Duodenal mucosa (tissue), 2 donors: ENCODE measurements at regions not wholly inside any gene's neighbourhood (a gene's known extent, or its start where the extent isn't known, plus 50 kb on each side); places are given as distances from the start of the nearest gene placed in this dataset.
"Not testable (repeated sequence)": the region's sequence is repeated elsewhere in the genome, so short reads cannot be mapped to it uniquely, and the experiment has no call there.

Experiments used
- H3K27ac ChIP-seq: one replicate; pipeline ENCODE4 v1.7.0; 2013; ENCODE audit warnings: low read depth, low read length
- H3K27me3 ChIP-seq, 2 donors: one replicate each; pipeline ENCODE4 v1.7.0; 2013; ENCODE audit warnings: low read length in 2 of 2, control low read depth in 1 of 2; ENCODE audit not compliant: insufficient read depth in 2 of 2, control insufficient read depth in 1 of 2
- H3K36me3 ChIP-seq, 2 donors: one replicate each; pipeline ENCODE4 v1.7.0; 2013; ENCODE audit warnings: low read length in 2 of 2, control low read depth in 1 of 2; ENCODE audit not compliant: insufficient read depth in 2 of 2, control insufficient read depth in 1 of 2
- H3K4me1 ChIP-seq, 2 donors: one replicate each; pipeline ENCODE4 v1.7.0; 2013; ENCODE audit warnings: low read length in 2 of 2, control low read depth in 1 of 2; ENCODE audit not compliant: insufficient read depth in 2 of 2, control insufficient read depth in 1 of 2
- H3K4me3 ChIP-seq, 2 donors: one replicate each; pipeline ENCODE4 v1.7.0; 2013; ENCODE audit warnings: low read length in 2 of 2, low read depth in 1 of 2
- H3K9ac ChIP-seq, 2 donors: one replicate each; pipeline ENCODE4 v1.7.0; 2013; ENCODE audit warnings: low read length in 2 of 2, low read depth in 1 of 2
- H3K9me3 ChIP-seq, 2 donors: one replicate each; pipeline ENCODE4 v1.7.0; 2013; ENCODE audit warnings: low read length in 2 of 2, control low read depth in 1 of 2; ENCODE audit not compliant: control insufficient read depth in 1 of 2

DNA sequence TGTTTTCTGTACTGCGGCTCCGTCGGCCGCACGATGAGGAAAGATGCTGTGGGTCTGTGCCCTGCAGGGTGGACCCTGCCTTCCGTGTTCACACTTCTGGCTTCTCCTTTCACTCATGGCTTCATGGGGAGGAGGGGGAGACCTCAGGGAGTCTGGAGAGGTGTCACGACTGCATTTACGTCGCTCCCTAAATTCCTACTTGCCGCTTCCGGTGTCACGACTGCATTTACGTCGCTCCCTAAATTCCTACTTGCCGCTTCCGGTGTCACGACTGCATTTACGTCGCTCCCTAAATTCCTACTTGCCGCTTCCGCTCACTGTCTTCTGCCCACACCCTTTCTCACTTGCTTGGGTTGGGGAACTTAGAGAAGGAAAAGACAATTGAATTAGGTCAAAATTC, 68.4 kb upstream of the ALKAL2 start:
- not testable (repeated sequence) for H3K36me3 ChIP-seq, H3K27ac ChIP-seq, H3K9ac ChIP-seq, H3K4me3 ChIP-seq, H3K4me1 ChIP-seq, H3K27me3 ChIP-seq, H3K9me3 ChIP-seq

DNA sequence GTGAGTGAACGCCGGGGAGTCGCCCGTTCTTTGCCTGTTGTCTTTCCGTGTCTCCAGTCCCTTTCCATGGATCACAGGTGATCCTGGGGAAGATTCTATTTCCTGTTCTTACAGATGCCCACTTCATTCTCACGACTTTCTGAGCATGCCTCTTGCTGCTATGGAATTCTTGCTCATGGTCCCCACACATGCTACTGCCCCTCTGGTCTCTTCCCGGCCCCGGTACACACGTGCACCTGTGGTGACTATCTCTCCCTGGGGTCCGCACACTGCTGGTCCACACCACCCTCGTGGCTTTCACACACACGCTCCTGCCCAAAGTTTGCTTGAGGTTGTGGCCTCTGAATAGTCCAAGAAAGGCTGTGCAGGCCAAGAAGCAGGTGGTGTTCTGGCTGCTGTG, 67.9 kb upstream of the ALKAL2 start:
- Histone ChIP-seq H3K9ac (no peak overlapping the region), H3K4me3 (no peak overlapping the region), H3K36me3 (no peaks in the 10 kb centered on the region), H3K9me3 (no peaks in the 10 kb centered on the region), H3K4me1 (no peaks in the 10 kb centered on the region), H3K27me3 (peaks cover 5 to 8% of the 10 kb centered on the region in 2 donors), H3K27ac (no peak overlapping the region)

DNA sequence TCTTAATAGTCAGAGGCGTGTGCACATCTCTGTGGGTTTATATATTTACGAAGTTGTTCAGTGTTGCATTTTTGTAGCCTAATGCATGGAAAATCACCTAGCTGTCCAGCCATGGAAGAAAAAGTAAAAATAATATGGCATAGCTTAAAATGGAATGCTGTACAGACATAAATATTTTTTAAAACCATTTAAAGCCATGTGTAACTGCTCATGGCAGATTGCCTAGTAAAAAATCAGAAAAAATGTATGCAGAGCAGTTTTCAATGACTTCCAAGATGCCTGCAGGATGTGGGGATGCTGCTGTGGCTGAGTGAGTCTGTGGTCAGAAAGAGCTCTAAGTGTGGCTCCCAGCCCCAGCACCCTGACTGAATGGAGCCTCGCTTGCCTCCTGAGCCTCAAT, 64.8 kb upstream of the ALKAL2 start:
- no peak overlapping the region for H3K9ac ChIP-seq
- peaks cover 0 to 4% of the 10 kb centered on the region in 2 donors for H3K27me3 ChIP-seq
- no peaks in the 10 kb centered on the region for H3K36me3 ChIP-seq
- no peaks in the 10 kb centered on the region for H3K4me1 ChIP-seq
- no peak overlapping the region for H3K27ac ChIP-seq
- H3K9me3 ChIP-seq: no peaks in the 10 kb centered on the region
- no peak overlapping the region for H3K4me3 ChIP-seq

DNA sequence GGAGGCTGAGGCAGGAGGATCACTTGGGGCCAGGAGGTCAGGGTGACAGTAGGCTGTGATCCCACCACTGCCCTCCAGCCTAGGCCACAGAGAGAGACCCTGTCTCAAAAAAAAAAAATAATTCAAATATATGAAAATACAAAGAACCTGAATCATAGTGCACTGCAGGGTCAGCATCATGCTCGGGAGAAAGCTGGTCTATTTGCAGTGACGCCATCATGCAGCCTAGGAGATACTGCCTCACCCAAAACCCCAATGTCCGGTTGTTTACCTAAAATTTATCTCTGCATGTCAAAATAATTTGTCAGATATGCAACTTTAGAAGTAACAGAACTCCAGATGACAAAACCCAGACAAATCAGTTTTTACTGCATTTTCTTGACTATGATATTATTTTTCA, 61.5 kb upstream of the ALKAL2 start:
- Histone ChIP-seq H3K27me3 (no peaks in the 10 kb centered on the region), H3K27ac (no peak overlapping the region)

DNA sequence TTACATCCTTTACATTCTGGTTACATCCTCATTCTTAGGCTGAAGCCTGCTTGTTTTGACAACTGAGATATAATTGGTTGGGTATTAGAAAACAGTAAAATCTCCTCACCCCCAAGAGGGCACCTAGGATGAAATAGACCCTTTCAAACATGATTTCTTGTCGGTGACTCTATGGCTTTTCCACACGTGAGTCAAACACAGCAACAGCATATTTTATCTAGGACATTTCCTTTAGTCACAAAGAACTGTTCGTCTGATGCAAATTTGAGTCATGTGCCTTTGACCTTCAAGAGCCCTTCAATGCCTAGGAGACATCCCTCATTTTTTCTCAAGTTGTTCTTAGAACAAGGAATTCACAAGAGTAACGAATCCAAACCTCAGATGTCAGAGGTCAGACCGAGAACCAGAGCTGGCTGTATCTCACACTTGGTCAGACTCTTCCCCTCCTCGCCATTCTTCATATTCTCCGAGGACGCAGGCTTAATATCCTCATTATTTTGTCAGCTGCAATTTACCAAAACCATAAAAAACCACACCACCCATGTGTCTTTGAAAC, 60.5 kb upstream of the ALKAL2 start:
- Histone ChIP-seq H3K4me3 (no peak overlapping the region), H3K36me3 (no peaks in the 10 kb centered on the region), H3K27me3 (no peaks in the 10 kb centered on the region), H3K27ac (no peak overlapping the region), H3K4me1 (no peaks in the 10 kb centered on the region), H3K9ac (no peak overlapping the region), H3K9me3 (no peaks in the 10 kb centered on the region)

More for the DNA sequence above, 61.5 kb upstream of the ALKAL2 start:
- Histone ChIP-seq H3K9me3 (no peaks in the 10 kb centered on the region), H3K9ac (no peak overlapping the region), H3K4me3 (no peak overlapping the region), H3K36me3 (no peaks in the 10 kb centered on the region), H3K4me1 (no peaks in the 10 kb centered on the region)

DNA sequence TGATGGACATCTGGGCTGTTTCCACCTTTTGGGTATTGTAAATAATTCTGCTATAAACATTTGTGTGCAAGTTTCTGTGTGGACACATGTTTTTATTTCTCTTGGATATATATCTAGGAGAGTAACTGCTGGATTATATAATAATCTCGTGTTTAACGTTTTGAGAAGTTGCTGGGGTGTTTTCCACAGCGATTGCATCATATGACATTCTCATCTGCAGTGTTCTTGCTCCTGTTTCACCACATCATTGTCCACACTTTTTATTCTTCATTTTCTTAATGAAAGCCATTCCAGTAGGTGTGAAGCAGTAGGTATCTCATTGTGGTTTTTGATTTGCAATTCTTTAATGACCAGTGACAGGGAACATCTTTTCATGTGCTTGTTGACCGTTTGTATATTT, 56.9 kb upstream of the ALKAL2 start:
- H3K4me3 ChIP-seq: no peak overlapping the region
- no peaks in the 10 kb centered on the region for H3K4me1 ChIP-seq
- H3K27me3 ChIP-seq: no peaks in the 10 kb centered on the region
- H3K36me3 ChIP-seq: no peaks in the 10 kb centered on the region
- no peak overlapping the region for H3K9ac ChIP-seq
- no peaks in the 10 kb centered on the region for H3K9me3 ChIP-seq
- H3K27ac ChIP-seq: no peak overlapping the region

DNA sequence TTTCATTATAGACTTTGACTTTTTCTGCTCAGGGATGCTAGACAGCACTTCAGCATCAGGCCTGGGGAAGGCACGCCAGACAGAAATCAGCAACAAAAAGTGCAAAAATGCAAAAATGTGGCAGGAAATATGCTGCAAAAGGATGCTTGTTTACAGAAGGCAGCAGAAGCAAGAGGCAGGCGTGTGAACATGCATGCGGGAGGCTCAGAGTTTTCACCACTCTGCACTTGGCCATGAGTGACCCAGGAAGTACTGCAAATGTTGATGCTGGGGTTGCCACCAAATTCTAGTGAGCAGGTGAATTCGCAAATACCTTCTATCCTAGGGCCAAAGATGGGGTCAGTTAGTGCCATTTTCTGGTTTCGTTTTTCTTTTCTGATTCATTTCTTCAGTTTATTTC, 55.5 kb upstream of the ALKAL2 start:
- Histone ChIP-seq H3K27me3 (no peaks in the 10 kb centered on the region), H3K4me3 (no peak overlapping the region), H3K27ac (no peak overlapping the region), H3K9ac (no peak overlapping the region), H3K9me3 (peaks cover 5 to 10% of the 10 kb centered on the region in 2 donors), H3K36me3 (no peaks in the 10 kb centered on the region), H3K4me1 (no peaks in the 10 kb centered on the region)

DNA sequence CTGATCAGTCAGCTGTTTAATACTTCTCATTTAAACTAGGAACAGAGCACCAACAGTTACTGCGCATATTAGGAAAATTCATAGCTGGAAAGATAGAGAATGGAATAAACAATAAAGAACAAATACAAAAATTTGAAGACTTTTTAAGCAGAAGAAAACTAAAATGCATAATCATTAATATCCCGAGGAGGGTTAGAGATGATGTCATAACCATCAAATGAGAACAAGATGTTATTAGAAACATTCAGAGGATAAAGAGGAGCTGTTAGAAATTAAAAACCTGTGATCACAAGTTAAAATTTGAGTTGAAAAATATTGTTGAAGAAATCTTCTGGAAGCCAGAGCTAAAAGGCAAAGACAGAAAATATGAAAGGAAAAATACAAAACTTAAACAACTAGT, 54.0 kb upstream of the ALKAL2 start:
- no peak overlapping the region for H3K4me3 ChIP-seq
- H3K9me3 ChIP-seq: peaks cover 8 to 12% of the 10 kb centered on the region in 2 donors
- no peak overlapping the region for H3K27ac ChIP-seq
- H3K27me3 ChIP-seq: no peaks in the 10 kb centered on the region
- H3K9ac ChIP-seq: no peak overlapping the region
- H3K4me1 ChIP-seq: no peaks in the 10 kb centered on the region
- H3K36me3 ChIP-seq: no peaks in the 10 kb centered on the region

DNA sequence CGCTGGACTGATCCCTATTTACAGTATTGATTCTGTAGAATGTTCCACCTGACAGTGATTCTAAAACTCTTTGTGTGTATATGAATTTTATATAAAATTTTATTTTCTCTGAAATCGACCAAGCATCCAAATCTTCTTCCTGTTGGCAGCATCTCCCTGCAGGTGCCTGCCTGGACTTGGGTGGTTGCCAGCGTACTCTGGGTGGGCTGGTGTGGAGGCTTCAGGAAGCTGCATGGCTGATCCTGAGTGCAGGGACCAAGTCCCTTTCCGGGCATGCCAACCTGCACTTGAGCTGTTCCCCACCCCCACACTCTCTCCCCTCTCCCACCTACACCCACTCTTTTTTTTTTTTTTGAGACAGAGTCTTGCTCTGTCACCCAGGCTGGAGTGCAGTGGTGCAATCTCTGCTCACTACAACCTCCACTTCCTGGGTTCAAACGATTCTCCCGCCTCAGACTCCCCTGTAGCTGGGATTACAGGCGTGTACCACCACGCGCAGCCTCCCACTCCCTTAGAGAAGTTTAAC, 53.2 kb upstream of the ALKAL2 start:
- H3K27ac ChIP-seq: no peak overlapping the region
- H3K4me3 ChIP-seq: no peak overlapping the region
- no peak overlapping the region for H3K9ac ChIP-seq
- no peaks in the 10 kb centered on the region for H3K27me3 ChIP-seq
- H3K9me3 ChIP-seq: peaks cover 16 to 20% of the 10 kb centered on the region in 2 donors
- H3K36me3 ChIP-seq: no peaks in the 10 kb centered on the region
- no peaks in the 10 kb centered on the region for H3K4me1 ChIP-seq
